ENCODE measurements at regions not wholly inside any gene's neighbourhood (a gene's known extent, or its start where the extent isn't known, plus 50 kb on each side); places are given as distances from the start of the nearest gene placed in this dataset.
A peak's percentile ranks its signal among the peaks of the same experiment; 100 is the strongest.
"Not testable (repeated sequence)": the region's sequence is repeated elsewhere in the genome, so short reads cannot be mapped to it uniquely, and the experiment has no call there.

DNA sequence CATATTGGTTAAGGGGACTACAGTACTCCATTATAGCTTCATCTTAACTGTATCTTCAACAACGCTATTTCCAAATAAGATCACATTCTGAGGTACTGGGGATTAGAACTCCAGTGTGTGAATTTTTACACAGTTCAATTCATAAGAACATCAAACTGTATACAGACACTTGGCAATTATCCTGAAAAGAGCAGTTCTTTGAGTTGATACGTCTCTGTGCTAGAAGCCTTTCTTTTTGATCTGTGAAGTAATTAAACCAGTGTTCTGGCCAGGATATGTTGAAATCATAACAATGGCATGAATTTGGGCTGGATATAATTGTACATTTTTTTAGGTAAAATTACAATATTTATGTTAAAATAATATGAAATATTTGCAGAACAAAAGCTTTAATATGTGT, 93.5 kb upstream of the ITPRID2 start:
- DNase-seq = no peak

DNA sequence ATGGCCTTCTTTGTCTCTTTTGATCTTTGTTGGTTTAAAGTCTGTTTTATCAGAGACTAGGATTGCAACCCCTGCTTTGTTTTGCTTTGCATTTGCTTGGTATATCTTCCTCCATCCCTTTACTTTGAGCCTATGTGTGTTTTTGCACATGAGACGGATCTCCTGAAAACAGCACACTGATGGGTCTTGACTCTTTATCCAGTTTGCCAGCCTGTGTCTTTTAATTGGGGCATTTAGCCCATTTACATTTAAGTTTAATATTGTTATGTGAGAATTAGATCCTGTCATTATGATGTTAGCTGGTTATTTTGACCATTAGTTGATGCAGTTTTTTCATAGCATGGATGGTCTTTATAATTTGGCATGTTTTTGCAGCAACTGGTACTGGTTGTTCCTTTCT, 89.2 kb upstream of the ITPRID2 start:
- DNase-seq = not testable (repeated sequence)

DNA sequence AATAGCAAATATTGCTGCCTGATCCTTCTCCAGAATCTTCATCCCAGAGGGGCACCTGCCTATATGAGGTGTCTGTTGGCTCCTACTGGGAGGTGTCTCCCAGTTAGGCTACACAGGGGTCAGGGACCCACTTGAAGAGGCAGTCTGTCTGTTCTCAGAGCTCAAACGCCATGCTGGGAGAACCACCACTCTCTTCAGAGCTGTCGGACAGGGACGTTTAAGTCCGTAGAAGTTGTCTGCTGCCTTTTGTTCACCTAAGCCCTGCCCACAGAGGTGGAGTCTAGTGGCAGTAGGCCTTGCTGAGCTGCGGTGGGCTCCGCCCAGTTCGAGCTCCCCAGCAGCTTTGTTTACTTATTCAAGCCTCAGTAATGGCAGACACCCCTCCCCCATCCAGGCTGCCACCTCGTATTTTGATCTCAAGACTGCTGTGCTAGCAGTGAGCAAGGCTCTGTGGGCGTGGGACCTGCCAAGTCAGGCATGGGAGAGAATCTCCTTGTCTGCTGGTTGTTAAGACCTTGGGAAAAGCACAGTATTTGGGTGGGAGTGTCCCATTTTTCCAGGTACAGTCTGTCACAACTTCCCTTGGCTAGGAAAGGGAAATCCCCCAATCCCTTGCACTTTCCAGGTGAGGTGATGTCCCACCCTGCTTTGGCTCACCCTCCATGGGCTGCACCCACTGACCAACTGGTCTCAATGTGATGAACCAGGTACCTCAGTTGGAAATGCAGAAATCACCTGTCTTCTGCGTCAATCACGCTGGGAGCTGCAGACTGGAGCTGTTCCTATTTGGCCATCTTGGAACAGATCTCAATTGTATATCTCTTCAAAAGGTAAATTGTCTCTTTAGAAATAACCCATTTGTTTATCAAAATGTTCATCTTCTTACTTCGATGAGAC, 87.4 kb upstream of the ITPRID2 start:
- not testable (repeated sequence) for DNase-seq

DNA sequence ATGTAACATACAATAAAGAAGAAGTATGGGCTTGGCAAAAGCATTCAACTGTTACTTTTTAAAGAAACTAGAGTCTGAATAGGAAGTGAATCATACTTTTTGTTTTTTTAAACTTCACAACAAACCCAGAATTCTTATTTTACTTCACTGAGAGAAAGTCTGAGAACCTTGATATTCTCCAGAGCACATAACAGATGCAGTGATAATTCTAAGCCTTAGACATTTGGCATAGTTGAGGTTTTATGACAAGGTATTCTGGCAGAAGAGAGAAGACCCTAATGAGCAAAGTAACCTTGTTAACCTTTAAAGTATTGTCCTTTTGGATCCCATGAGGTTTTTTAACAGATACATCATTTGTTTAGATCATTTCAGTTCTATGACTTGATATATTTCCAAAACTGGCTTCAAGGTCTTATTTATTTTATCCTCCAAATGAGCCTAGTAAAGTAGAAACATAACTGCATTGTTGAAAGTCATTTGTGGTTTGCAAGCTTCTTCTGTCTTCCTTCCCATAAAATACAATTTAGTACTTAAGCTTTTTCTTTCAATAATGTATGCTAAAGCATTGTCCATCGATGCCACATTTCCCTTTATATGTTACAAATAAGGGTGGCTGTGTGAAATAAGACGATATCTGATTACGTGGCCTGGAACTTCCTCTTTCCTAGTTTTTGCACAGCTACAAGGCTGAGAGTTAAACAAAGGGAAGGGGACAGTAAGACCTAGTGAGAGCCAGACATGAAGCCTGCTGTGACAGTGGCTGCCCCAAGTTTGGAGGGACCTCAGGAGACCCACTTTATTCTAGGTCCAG, 86.1 kb upstream of the ITPRID2 start:
- DNase-seq = peak; percentile 33

DNA sequence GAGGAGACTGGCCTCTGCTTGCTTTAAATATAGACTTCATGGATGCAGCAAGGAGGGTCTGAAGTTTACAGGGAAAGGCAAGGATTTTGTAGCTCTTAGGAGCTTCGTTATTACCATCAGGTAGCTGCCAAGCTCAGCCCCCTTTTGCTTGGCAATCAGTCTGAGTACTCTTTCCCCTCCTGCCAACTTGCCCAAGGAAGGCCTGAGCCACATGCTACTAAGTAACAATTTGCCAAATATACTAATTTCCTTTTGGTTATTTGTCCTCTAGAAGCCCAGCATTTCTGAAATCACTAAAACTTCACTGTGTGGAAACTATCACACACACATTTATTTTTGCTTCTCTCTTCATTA, 85.5 kb upstream of the ITPRID2 start:
- no peak for DNase-seq

DNA sequence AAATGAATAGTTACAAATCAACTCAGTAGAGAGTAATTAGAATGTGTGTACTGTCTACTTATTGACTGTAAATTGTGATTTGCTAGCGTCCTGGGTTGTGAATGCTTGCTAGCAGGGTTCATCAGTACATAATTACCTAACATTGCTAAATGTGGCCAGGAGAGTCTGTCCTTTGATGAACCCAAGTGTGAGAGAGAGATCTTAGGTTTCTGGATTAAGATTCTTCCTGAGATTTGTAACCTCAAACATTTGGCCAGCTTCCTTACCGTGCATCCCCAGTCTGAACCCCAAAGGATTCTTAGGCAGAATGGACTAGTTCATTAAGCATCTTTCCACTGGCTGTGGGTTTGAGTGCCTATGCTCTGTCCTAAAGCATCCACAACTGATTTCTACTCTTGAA, 84.0 kb upstream of the ITPRID2 start:
- no peak for DNase-seq

DNA sequence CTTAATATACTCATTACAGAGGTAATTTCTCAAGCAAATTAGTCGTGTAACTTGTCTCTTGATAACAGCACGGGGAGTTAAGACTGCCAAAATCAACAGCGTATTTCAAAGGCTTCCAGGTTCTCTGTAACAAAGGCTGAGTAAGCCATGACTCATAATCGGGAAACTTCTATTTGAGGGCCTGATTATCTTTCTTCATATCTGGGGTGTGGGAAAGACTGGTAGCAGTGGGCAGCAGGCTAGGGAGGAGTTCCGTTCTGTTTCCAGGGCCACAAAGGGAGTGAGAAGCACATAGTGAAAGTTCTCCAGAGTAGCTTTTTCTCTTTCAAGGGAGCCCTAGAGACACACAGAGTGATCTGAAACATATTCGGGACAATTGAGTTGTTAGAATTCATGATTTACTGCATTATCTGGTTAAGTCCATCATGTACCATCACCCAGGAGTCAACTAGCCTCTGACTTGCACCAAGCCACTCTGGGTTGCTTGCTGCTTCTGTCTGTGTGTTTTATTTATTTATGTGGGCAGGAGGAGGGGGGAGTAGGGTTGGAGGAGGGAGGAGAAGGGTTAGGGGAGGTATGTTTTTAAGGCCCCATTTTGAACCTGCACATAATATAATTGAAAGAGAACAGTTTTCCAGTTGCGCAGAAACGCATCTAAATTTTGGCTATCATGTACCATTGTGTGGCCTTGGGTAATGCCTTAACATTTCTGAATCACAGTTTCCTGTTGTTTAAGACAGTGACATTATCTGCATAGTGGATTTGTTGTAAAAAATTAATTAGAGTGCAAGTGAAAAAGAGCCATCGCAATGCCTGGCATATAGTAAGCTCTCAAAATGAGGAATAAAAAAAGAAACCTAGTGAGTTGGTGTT, 80.5 kb upstream of the ITPRID2 start:
- no peak for DNase-seq

DNA sequence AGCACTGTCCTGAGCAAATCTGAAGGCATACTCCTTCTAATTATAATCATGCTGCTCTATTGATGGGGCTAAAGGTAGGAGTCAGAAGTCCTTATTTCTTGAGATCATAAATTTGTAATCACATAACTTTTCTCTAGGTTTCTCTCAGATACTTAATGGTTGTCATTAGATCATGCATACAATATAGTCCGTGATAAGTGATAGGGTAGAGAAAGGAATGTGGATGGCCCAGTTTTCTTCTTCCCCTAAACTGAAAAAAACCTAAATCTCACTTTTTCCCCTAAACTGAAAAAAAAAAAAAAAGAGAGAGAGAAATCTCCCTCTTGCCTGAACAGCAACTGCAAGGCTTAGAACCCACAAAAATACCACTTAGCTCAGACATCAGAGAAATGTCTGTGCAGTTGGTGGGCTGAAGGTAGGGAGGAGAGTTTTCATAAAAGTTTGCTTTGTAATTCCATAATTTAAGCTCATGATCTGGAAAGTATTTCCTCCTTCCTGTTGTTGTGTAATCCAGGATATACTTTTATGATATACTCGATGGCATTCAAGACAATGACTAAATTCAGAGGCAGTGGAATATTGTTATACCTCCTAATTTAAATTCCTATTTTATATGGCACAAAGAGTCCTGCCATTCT, 79.3 kb upstream of the ITPRID2 start:
- no peak for DNase-seq

DNA sequence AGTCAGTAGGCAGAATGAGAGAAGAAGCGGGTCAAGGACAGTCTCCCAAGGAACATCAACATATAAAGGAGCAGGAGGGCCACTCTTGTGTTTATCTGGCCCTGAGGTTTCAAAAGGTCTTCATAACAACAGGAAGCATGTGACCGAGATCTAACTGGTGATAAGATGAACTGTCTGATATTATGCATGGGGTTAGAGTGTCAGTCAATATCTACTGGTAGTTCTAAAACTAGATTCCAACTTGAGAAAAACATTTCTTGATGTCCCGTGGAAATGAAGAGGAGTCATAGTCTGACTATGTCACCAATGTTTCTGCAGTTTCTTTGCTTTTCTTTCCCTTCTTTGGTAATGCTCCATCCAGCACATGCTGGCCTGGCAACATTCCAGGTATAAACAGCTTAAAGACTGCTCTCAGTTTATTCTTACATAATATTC, 77.5 kb upstream of the ITPRID2 start:
- peak; percentile 4 for DNase-seq

DNA sequence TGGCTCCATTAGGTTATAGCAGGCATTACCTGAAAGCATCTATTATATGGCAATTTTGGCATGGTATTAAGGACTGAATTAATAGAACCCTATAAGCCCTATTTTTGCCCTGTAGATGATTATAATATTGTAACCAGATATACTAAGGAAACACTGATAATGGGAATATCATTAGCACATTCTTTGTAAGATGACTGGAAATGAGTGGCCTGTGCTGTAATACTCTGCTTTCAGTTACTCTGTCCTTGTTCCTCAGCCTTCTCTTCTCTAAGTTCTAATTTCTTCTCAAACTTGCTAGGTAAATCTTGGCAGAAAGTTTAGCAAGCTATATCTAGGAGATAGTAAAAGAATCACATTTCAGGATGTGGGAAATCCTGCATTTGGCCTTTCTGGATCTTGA, 74.0 kb upstream of the ITPRID2 start:
- DNase-seq = no peak

DNA sequence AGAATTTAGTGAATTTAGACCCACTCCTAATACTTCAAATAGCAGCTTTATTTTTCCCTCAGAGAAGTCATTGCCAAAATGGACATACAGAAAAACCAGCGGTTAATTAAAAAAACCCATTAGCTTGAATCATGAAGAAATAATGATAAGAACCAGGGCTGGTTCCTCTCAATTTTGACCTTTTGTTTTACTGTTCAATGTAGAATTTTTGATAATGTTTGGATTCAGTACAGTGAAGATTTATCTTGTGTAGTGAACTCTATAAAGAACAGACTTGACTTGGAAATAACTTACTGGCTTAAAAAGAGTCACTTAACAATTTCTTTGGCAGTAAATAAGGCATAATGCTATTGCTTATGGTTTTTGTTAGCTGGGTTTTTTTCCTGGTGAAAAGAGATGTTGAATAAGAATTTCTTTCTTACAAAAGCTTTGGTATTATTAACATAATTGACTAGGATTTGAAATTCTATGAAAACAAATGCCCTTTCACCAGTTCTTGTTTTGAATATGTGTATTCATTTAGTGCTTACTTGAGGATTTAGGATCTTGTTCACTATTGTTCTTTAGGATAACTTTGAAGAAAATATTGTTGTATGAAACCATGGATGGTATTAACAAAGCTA, 73.4 kb upstream of the ITPRID2 start:
- no peak for DNase-seq

DNA sequence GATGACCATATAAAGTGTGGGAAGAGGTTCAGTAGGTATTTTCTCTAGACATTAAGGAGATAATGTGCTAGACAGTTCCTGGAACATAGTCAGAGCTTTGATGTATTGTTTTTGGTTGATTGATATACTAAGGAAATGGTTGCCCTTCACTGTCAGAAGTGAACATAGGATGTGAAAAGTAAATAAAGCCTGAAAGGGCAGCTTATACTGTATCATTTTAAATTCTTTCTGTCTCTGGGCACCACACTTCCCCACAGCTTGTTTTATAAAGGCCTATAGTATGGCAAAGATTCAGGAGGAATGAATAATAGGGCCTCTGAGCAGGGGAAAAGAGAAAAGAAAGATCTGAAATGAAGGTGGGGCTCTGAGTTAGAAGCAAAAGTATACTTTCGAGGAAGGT, 72.7 kb upstream of the ITPRID2 start:
- no peak for DNase-seq

DNA sequence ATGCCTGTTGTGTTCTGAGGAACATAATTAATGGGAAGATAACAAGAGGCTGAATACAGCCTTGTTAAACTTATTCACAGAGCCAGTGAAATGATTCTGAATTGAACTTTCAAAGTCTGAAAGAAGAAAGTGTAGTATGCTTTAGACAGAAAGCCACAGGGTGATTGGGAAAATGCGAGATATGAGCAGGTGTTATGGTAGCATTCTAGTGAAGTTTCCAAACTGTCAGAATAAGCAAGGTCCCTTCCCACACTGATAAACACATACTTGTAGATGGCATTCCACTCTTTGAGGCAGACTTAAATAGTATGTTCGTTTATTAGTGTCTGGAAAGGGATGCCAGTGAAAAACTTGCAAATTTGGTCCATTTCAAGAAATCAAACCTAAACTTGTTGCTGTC, 70.5 kb upstream of the ITPRID2 start:
- no peak for DNase-seq

DNA sequence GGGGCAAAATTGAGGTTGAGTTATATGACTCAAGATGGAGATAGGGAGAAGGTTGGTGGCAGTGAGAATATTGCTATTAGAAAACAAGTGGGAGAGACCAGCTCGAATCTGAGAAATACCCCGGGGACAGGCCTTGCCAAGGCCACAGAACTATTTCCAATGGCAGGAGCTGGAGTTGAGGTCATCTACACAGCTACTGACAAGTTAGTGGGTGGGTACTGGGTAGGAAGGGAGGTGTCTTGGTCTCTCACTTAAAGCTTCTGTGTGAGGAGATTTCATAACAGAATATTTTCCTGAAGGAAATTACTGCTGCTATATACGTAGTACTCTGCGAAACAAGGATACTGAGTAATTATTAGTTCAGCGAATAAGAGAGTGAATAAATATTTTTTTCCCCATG, 69.4 kb upstream of the ITPRID2 start:
- no peak for DNase-seq

DNA sequence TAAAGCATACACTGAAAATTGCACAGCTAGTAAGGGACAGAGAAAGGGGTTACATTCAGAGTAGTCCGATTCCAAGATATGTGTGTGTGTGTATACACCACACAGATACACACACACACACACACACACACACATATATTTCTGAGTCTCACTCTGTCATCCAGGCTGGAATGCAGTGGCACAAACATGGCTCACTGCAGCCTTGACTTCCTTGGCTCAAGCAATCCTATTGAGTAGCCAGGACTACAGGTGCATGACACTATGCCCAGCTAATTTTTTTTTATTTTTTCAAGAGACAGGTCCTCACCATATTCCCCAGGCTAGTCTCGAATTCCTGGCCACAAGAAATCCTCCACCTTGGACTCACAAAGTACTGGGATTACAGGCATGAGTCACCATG, 68.1 kb upstream of the ITPRID2 start:
- DNase-seq = no peak

DNA sequence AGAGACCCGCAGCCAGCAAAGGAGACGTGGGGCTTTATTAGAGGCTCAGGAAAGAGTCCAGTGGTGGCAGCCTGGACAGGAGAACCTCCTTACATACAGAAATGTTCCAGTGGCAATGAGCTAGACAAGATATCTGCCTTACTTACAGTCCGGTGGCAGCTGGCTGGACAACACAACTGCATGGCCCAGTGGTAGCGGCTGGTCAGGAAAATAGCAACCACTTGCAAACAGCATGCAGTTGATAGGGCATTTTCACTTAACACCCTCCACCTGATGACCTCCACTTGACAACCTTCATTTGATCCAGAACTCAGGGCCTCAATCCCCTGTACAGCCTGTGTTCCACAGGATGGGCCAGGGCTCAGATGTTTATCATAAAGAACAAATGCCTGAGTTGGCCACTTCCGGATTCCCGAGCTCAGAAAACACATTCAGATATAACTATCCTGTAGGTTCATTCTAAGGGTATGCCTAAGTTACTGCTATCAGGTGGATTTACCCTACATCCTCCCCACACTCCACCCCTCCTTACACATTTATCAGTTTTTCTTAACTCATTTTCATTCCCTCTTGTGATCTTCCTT, 63.3 kb upstream of the ITPRID2 start:
- DNase-seq = no peak

DNA sequence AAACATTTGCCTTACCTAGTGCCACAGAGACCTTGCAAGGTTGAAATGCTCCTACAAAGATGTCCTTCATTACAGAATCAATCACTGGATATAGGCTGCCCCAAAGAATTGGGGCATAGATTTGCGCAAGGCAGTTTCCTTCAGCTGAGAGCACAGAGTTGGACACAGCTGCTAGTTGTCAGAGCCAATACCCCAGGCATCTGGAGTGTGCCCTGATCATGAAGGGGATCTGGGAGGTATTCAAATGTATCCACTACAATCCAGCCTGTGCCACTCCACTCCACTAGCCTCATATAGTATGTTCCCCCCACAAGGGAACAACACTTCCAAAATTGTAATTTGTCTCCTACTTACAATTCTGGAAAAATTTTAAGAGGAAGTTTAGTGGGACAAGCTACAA, 62.3 kb upstream of the ITPRID2 start:
- DNase-seq = no peak

DNA sequence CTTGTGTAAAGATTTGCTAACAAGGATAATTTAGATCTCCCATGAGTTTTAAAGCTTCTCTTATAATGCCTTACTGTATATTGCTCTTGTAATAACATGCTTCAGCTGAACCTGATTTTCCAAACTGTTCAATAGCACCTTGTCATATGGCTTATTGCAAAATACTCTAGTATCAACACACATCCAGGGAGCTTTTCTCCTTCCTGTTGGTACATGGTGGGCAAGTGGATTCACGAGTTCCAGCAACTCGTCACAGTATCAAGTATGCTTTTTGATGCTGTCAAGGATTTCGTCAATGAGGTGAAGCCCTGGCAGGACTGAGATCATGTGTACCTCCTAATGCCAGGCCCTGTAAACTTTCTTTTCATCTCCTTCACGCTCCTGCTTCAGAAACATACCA, 59.5 kb upstream of the ITPRID2 start:
- no peak for DNase-seq

DNA sequence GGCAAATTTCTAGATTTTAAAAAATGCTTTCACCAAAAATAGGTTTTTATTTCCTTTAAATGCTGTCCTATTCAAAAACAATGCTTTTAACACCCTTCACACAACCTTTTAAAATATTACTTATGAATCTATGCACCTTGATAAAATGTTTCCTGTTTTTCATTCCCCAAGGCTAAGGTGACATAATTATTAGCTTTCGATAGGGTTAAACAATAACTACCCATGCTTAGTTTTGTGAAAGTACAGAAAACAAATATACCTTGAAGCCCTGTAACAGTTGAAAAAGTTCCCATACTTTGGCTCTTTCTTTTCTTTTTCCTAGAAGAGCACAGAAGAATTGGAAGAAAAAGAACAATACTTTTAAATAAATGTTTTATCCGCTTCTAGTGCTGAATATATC, 54.9 kb upstream of the ITPRID2 start:
- no peak for DNase-seq

DNA sequence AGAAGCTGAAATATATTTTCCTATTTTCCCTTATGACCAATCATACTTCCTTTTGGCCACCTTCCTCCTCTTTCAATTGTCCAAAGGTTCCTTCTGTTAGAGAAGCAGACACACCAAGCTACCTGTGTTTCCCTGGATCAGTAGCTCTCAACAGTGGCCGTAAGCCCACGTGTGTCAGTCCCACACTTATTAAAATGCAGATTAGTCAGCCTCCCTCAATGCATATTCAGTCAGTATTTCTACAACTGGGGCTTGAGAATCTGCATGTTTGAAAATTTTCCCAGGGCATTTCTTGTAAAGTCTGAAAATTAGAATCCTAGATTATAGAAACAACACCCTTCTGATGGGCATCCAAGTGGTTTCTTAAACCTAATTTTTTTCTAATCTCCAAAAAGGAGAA, 54.0 kb upstream of the ITPRID2 start:
- DNase-seq = no peak

DNA sequence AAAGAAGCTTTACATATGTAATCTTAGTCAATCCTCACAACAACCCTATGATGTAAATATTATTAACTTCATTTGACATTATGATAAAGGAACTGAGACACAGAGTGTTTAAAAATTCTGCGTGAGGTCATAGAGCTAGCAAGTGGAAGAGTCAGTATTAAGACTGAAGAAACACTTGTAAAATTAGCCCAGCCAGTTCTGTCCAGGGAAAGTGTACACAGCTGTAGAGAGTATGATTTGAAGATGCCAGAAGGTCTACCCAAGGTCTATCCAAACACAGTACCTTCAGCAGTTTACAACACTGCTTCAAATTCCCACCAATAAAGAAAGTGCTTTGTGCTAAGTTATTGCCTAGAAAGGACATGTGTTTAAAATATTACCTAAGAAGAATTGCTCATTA, 51.7 kb upstream of the ITPRID2 start:
- DNase-seq = no peak

DNA sequence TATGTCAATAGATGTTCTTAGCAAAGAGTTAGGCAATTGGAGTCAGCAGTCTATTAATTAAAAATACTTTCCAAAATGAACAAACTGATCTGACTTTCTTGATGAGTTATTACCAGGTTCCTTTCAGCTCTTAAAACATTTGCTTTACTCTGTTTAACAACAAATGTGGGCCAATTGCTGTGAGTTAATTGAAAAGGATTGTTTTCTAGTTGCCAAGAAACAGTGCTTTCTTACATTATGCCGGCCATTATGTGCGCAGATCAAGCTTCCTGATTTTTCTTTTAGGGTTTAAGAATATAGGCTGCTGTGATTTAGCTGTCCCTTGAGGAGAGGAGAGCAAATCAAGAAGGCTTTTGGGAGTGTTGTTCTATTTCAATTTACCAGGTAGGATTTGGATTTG, 50.5 kb upstream of the ITPRID2 start:
- no peak for DNase-seq

All from KG1 (cell line).